ENCODE measurements at regions not wholly inside any gene's neighbourhood (a gene's known extent, or its start where the extent isn't known, plus 50 kb on each side); places are given as distances from the start of the nearest gene placed in this dataset.

DNA sequence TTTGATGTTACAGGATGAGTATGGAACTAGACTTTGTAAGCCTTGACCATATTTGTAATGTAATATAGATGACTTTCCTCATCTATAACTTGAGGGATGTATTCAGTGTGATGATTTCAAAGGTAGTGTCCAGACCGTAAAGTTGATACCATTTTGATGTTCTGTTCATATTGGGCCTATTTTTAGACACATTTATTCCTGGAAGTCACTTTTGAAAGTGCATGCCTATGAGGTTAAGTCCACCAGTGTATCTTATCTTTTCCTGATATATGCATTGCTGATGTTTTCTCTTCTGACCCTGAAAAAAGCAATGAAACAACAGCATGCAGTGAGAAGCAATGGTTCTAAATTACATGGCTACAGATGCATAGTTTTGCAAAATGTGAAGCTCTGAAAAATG is 244.7 kb upstream of the PDGFD start:
- Histone ChIP-seq H3K27ac (ENCODE audit: low read length) (no peak overlapping the region), H3K27me3 (ENCODE audit: control insufficient read depth, insufficient read depth, low read length) (no peaks in the 10 kb centered on the region), H3K9me3 (ENCODE audit: control insufficient read depth, low read depth, low read length) (no peaks in the 10 kb centered on the region), H3K36me3 (ENCODE audit: control insufficient read depth, insufficient read depth, low read length) (no peaks in the 10 kb centered on the region), H3K4me1 (ENCODE audit: control insufficient read depth, insufficient read depth, low read length) (no peaks in the 10 kb centered on the region), H3K4me3 (ENCODE audit: low read length) (no peak overlapping the region)
- WGBS (ENCODE audit: insufficient coverage, low lambda C conversion rate): no CpG with 5 or more reads among the region's 1 CpG
- no peak for DNase-seq

DNA sequence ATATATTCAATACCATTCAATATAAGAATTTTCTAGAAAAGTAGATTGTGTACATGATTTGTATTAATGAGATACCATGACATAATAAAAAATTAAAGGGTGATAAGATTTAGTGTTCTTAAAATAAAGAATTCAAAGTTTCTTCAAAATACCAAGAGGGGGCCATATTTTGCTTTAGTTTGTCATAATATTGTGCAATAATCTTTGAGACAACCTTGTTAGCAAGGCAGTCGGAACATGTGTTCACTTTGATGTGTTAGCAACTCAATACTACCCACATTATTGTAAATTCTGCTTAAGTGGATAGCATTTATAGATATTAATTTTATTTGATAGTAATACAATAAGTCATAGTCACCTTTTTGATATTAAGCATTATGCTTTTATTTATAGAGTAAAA is 241.3 kb upstream of the PDGFD start:
- WGBS (ENCODE audit: insufficient coverage, low lambda C conversion rate): no CpG with 5 or more reads among the region's 1 CpG
- no peaks in the 10 kb centered on the region for H3K9me3 ChIP-seq (ENCODE audit: control insufficient read depth, low read depth, low read length)
- H3K4me3 ChIP-seq (ENCODE audit: low read length): no peak overlapping the region
- no peaks in the 10 kb centered on the region for H3K36me3 ChIP-seq (ENCODE audit: control insufficient read depth, insufficient read depth, low read length)
- H3K27ac ChIP-seq (ENCODE audit: low read length): no peak overlapping the region
- H3K27me3 ChIP-seq (ENCODE audit: control insufficient read depth, insufficient read depth, low read length): no peaks in the 10 kb centered on the region
- H3K4me1 ChIP-seq (ENCODE audit: control insufficient read depth, insufficient read depth, low read length): no peaks in the 10 kb centered on the region
- no peak for DNase-seq

- no peak for DNase-seq
- no CpG with 5 or more reads among the region's 3 CpGs for WGBS (ENCODE audit: insufficient coverage, low lambda C conversion rate)
Measured at GRCh38 chr11:104404231-104405175, 240.6 kb upstream of the PDGFD start.

GRCh38 chr11:104402812-104403521 is 239.0 kb upstream of the PDGFD start:
- no peak overlapping the region for H3K27ac ChIP-seq (ENCODE audit: low read length)
- no peaks in the 10 kb centered on the region for H3K4me1 ChIP-seq (ENCODE audit: control insufficient read depth, insufficient read depth, low read length)
- DNase-seq: no peak
- no CpG with 5 or more reads among the region's 1 CpG for WGBS (ENCODE audit: insufficient coverage, low lambda C conversion rate)
- H3K4me3 ChIP-seq (ENCODE audit: low read length): no peak overlapping the region
- no peaks in the 10 kb centered on the region for H3K27me3 ChIP-seq (ENCODE audit: control insufficient read depth, insufficient read depth, low read length)
- H3K9me3 ChIP-seq (ENCODE audit: control insufficient read depth, low read depth, low read length): no peaks in the 10 kb centered on the region
- no peaks in the 10 kb centered on the region for H3K36me3 ChIP-seq (ENCODE audit: control insufficient read depth, insufficient read depth, low read length)

More at GRCh38 chr11:104404231-104405175, 240.6 kb upstream of the PDGFD start:
- H3K27ac ChIP-seq (ENCODE audit: low read length): no peak overlapping the region
- no peaks in the 10 kb centered on the region for H3K36me3 ChIP-seq (ENCODE audit: control insufficient read depth, insufficient read depth, low read length)
- no peaks in the 10 kb centered on the region for H3K4me1 ChIP-seq (ENCODE audit: control insufficient read depth, insufficient read depth, low read length)
- H3K9me3 ChIP-seq (ENCODE audit: control insufficient read depth, low read depth, low read length): no peaks in the 10 kb centered on the region
- no peaks in the 10 kb centered on the region for H3K27me3 ChIP-seq (ENCODE audit: control insufficient read depth, insufficient read depth, low read length)
- H3K4me3 ChIP-seq (ENCODE audit: low read length): no peak overlapping the region

GRCh38 chr11:104394508-104394907 is 230.6 kb upstream of the PDGFD start:
- no peaks in the 10 kb centered on the region for H3K27me3 ChIP-seq (ENCODE audit: control insufficient read depth, insufficient read depth, low read length)
- DNase-seq: no peak
- WGBS (ENCODE audit: insufficient coverage, low lambda C conversion rate): no CpG with 5 or more reads among the region's 1 CpG
- H3K4me1 ChIP-seq (ENCODE audit: control insufficient read depth, insufficient read depth, low read length): no peaks in the 10 kb centered on the region
- no peak overlapping the region for H3K4me3 ChIP-seq (ENCODE audit: low read length)
- H3K9me3 ChIP-seq (ENCODE audit: control insufficient read depth, low read depth, low read length): no peaks in the 10 kb centered on the region
- H3K36me3 ChIP-seq (ENCODE audit: control insufficient read depth, insufficient read depth, low read length): no peaks in the 10 kb centered on the region
- no peak overlapping the region for H3K27ac ChIP-seq (ENCODE audit: low read length)

GRCh38 chr11:104390651-104391050 is 226.7 kb upstream of the PDGFD start:
- no peak for DNase-seq
- Histone ChIP-seq H3K27me3 (ENCODE audit: control insufficient read depth, insufficient read depth, low read length) (no peaks in the 10 kb centered on the region), H3K9me3 (ENCODE audit: control insufficient read depth, low read depth, low read length) (no peaks in the 10 kb centered on the region), H3K4me3 (ENCODE audit: low read length) (no peak overlapping the region), H3K4me1 (ENCODE audit: control insufficient read depth, insufficient read depth, low read length) (no peaks in the 10 kb centered on the region), H3K36me3 (ENCODE audit: control insufficient read depth, insufficient read depth, low read length) (no peaks in the 10 kb centered on the region), H3K27ac (ENCODE audit: low read length) (no peak overlapping the region)
- WGBS (ENCODE audit: insufficient coverage, low lambda C conversion rate): 69% methylated on average over 2 of the region's 4 CpGs

GRCh38 chr11:104385884-104386283 is 221.9 kb upstream of the PDGFD start:
- WGBS (ENCODE audit: insufficient coverage, low lambda C conversion rate): 100% methylated on average over 1 of the region's 1 CpG
- no peaks in the 10 kb centered on the region for H3K36me3 ChIP-seq (ENCODE audit: control insufficient read depth, insufficient read depth, low read length)

DNA sequence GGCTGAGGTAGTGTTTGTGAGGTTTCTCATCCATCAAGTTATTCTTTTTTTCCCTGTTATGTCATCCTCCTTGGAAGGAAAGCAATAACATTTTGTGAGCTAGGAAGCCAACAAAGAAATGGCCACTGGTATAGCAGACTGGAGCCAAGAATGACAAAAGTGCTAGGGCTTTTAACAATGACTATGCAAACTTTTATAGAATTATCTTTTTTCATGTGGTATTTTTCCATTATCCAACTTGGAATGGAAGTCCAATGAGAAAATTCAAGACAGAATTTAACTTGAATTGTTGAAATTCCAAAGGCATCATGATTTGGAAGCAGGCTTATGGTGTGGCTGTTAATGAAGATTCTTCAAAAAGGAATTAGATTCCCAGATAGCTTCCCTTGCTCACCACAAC is 216.4 kb upstream of the PDGFD start:
- Histone ChIP-seq H3K4me1 (ENCODE audit: control insufficient read depth, insufficient read depth, low read length) (no peaks in the 10 kb centered on the region), H3K27ac (ENCODE audit: low read length) (no peak overlapping the region), H3K9me3 (ENCODE audit: control insufficient read depth, low read depth, low read length) (no peaks in the 10 kb centered on the region), H3K36me3 (ENCODE audit: control insufficient read depth, insufficient read depth, low read length) (no peaks in the 10 kb centered on the region), H3K27me3 (ENCODE audit: control insufficient read depth, insufficient read depth, low read length) (no peaks in the 10 kb centered on the region), H3K4me3 (ENCODE audit: low read length) (no peak overlapping the region)
- no peak for DNase-seq

More at GRCh38 chr11:104385884-104386283, 221.9 kb upstream of the PDGFD start:
- H3K4me3 ChIP-seq (ENCODE audit: low read length): no peak overlapping the region
- no peaks in the 10 kb centered on the region for H3K4me1 ChIP-seq (ENCODE audit: control insufficient read depth, insufficient read depth, low read length)
- DNase-seq: no peak
- H3K27ac ChIP-seq (ENCODE audit: low read length): no peak overlapping the region
- H3K9me3 ChIP-seq (ENCODE audit: control insufficient read depth, low read depth, low read length): no peaks in the 10 kb centered on the region
- no peaks in the 10 kb centered on the region for H3K27me3 ChIP-seq (ENCODE audit: control insufficient read depth, insufficient read depth, low read length)

- Histone ChIP-seq H3K27me3 (ENCODE audit: control insufficient read depth, insufficient read depth, low read length) (no peaks in the 10 kb centered on the region), H3K9me3 (ENCODE audit: control insufficient read depth, low read depth, low read length) (no peaks in the 10 kb centered on the region), H3K27ac (ENCODE audit: low read length) (no peak overlapping the region), H3K36me3 (ENCODE audit: control insufficient read depth, insufficient read depth, low read length) (no peaks in the 10 kb centered on the region), H3K4me3 (ENCODE audit: low read length) (no peak overlapping the region), H3K4me1 (ENCODE audit: control insufficient read depth, insufficient read depth, low read length) (no peaks in the 10 kb centered on the region)
- WGBS (ENCODE audit: insufficient coverage, low lambda C conversion rate): no CpG with 5 or more reads among the region's 3 CpGs
- no peak for DNase-seq
Measured at GRCh38 chr11:104372111-104372510, 208.2 kb upstream of the PDGFD start.

DNA sequence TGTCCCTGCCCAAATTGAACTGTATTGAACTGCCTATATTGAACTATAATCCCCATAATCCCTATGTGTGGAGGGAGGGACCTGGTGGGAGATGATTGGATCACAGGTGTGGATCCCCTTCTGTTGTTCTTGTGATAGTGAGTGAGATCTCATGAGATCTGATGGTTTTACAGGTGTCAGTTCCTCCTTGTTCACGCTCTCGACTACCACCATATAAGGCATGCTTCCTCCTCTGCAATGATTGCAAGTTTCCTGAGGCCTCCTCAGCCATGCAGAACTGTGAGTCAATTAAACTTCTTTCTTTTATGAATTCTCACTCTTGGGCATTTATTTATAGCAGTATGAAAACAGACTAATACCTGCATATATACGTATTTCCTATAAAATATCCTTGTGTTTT is 206.5 kb upstream of the PDGFD start:
- WGBS (ENCODE audit: insufficient coverage, low lambda C conversion rate): no CpG with 5 or more reads among the region's 3 CpGs
- no peaks in the 10 kb centered on the region for H3K27me3 ChIP-seq (ENCODE audit: control insufficient read depth, insufficient read depth, low read length)
- no peaks in the 10 kb centered on the region for H3K4me1 ChIP-seq (ENCODE audit: control insufficient read depth, insufficient read depth, low read length)
- no peak for DNase-seq
- H3K27ac ChIP-seq (ENCODE audit: low read length): no peak overlapping the region
- H3K36me3 ChIP-seq (ENCODE audit: control insufficient read depth, insufficient read depth, low read length): no peaks in the 10 kb centered on the region
- H3K9me3 ChIP-seq (ENCODE audit: control insufficient read depth, low read depth, low read length): peaks cover 6% of the 10 kb centered on the region
- no peak overlapping the region for H3K4me3 ChIP-seq (ENCODE audit: low read length)
